NK-92 treated with Interleukin-12 subunit alpha and Interleukin-12 subunit beta, amount 100 ng/mL, for 24 hours (cell line): ENCODE measurements at regions not wholly inside any gene's neighbourhood (a gene's known extent, or its start where the extent isn't known, plus 50 kb on each side); places are given as distances from the start of the nearest gene placed in this dataset.
"Not testable (repeated sequence)": the region's sequence is repeated elsewhere in the genome, so short reads cannot be mapped to it uniquely, and the experiment has no call there.

ENCODE experiments used
- DNase-seq: peaks from one replicate; lab custom pipeline; 2025; lab: John Stamatoyannopoulos, UW

- no peak for DNase-seq
Measured at GRCh38 chr16:72657164-72657563, 390.8 kb downstream of the ZFHX3 start.

- DNase-seq: no peak
Measured at GRCh38 chr16:72654535-72654934, 393.4 kb downstream of the ZFHX3 start.

GRCh38 chr16:72649254-72649944 is 398.5 kb downstream of the ZFHX3 start:
- DNase-seq: no peak

- DNase-seq: no peak
Measured at GRCh38 chr16:72646615-72647014, 401.3 kb downstream of the ZFHX3 start.

GRCh38 chr16:72645538-72645937 is 402.4 kb downstream of the ZFHX3 start:
- DNase-seq: no peak

- no peak for DNase-seq
Measured at GRCh38 chr16:72644911-72645310, 403.0 kb downstream of the ZFHX3 start.

GRCh38 chr16:72639494-72639893 is 408.4 kb downstream of the ZFHX3 start:
- no peak for DNase-seq

- no peak for DNase-seq
Measured at GRCh38 chr16:72637306-72637705, 410.6 kb downstream of the ZFHX3 start.

- no peak for DNase-seq
Measured at GRCh38 chr16:72635694-72636093, 412.2 kb downstream of the ZFHX3 start.

- no peak for DNase-seq
Measured at GRCh38 chr16:72635104-72635503, 412.8 kb downstream of the ZFHX3 start.

GRCh38 chr16:72627182-72627896 is 420.6 kb downstream of the ZFHX3 start:
- DNase-seq: not testable (repeated sequence)

- DNase-seq: no peak
Measured at GRCh38 chr16:72626623-72627022, 421.3 kb downstream of the ZFHX3 start.

- DNase-seq: no peak
Measured at GRCh38 chr16:72621651-72622050, 426.3 kb downstream of the ZFHX3 start.

- no peak for DNase-seq
Measured at GRCh38 chr16:72620853-72621252, 427.1 kb downstream of the ZFHX3 start.

GRCh38 chr16:72620348-72620747 is 427.6 kb downstream of the ZFHX3 start:
- no peak for DNase-seq

GRCh38 chr16:72615856-72616255 is 432.1 kb downstream of the ZFHX3 start:
- no peak for DNase-seq

- DNase-seq: no peak
Measured at GRCh38 chr16:72612718-72613117, 435.2 kb downstream of the ZFHX3 start.

- DNase-seq: no peak
Measured at GRCh38 chr16:72612256-72612655, 435.7 kb downstream of the ZFHX3 start.

- DNase-seq: no peak
Measured at GRCh38 chr16:72609933-72610332, 438.0 kb upstream of the PMFBP1 start.

- no peak for DNase-seq
Measured at GRCh38 chr16:72609066-72609465, 437.1 kb upstream of the PMFBP1 start.

- DNase-seq: no peak
Measured at GRCh38 chr16:72604375-72604774, 432.4 kb upstream of the PMFBP1 start.

GRCh38 chr16:72602499-72602898 is 430.5 kb upstream of the PMFBP1 start:
- no peak for DNase-seq

GRCh38 chr16:72598696-72599095 is 426.7 kb upstream of the PMFBP1 start:
- no peak for DNase-seq

- no peak for DNase-seq
Measured at GRCh38 chr16:72597938-72598337, 426.0 kb upstream of the PMFBP1 start.
